ENCODE measurements at regions not wholly inside any gene's neighbourhood (a gene's known extent, or its start where the extent isn't known, plus 50 kb on each side); places are given as distances from the start of the nearest gene placed in this dataset.

GRCh38 chr5:21694567-21694966, 1158.6 kb downstream of the CDH12 start:
- no peaks in the 10 kb centered on the region for H3K9me3 ChIP-seq (ENCODE audit: insufficient read depth, low read length, severe bottlenecking)
- no peaks in the 10 kb centered on the region for H3K36me3 ChIP-seq (ENCODE audit: insufficient read depth, low read length)
- no peak overlapping the region for H3K9ac ChIP-seq (ENCODE audit: low read depth, low read length)
- no peak overlapping the region for H3K4me3 ChIP-seq (ENCODE audit: low read depth in 1 of 2, low read length in 2 of 2)
- no peak for ATAC-seq (ENCODE audit: insufficient read depth, low read depth)
- no peak overlapping the region for H2AFZ ChIP-seq (ENCODE audit: low read depth, low read length)
- no peaks in the 10 kb centered on the region for H3K27me3 ChIP-seq (ENCODE audit: insufficient read depth, low read length, poor library complexity)
- H3K4me2 ChIP-seq (ENCODE audit: insufficient read depth, low read length) = no peak overlapping the region
- H3K27ac ChIP-seq (ENCODE audit: low read length) = no peak overlapping the region
- H3K4me1 ChIP-seq (ENCODE audit: insufficient read depth, low read length) = no peaks in the 10 kb centered on the region
- no peak for DNase-seq
- TF ChIP-seq EZH2 (IDR thresholded peaks at IDR 0.05; ENCODE audit: borderline replicate concordance, low read depth, low read length, severe bottlenecking) = no peak
- H3K79me2 ChIP-seq (ENCODE audit: insufficient read depth, low read length) = no peaks in the 10 kb centered on the region
- no peaks in the 10 kb centered on the region for H4K20me1 ChIP-seq (ENCODE audit: insufficient read depth, low read length)

- Histone ChIP-seq H3K9me3 (ENCODE audit: insufficient read depth, low read length, severe bottlenecking) (no peaks in the 10 kb centered on the region), H3K9ac (ENCODE audit: low read depth, low read length) (no peak overlapping the region), H2AFZ (ENCODE audit: low read depth, low read length) (no peak overlapping the region), H3K27ac (ENCODE audit: low read length) (no peak overlapping the region), H3K4me1 (ENCODE audit: insufficient read depth, low read length) (no peaks in the 10 kb centered on the region), H3K79me2 (ENCODE audit: insufficient read depth, low read length) (no peaks in the 10 kb centered on the region), H3K4me2 (ENCODE audit: insufficient read depth, low read length) (no peak overlapping the region), H3K4me3 (ENCODE audit: low read depth in 1 of 2, low read length in 2 of 2) (no peak overlapping the region), H4K20me1 (ENCODE audit: insufficient read depth, low read length) (no peaks in the 10 kb centered on the region), H3K27me3 (ENCODE audit: insufficient read depth, low read length, poor library complexity) (no peaks in the 10 kb centered on the region), H3K36me3 (ENCODE audit: insufficient read depth, low read length) (no peaks in the 10 kb centered on the region)
- DNase-seq (no peak), ATAC-seq (ENCODE audit: insufficient read depth, low read depth) (no peak)
- no peak for TF ChIP-seq CTCF (IDR thresholded peaks at IDR 0.05; ENCODE audit: borderline replicate concordance, extremely low read depth, low read length, poor library complexity, severe bottlenecking)
- no peak for TF ChIP-seq EZH2 (IDR thresholded peaks at IDR 0.05; ENCODE audit: borderline replicate concordance, low read depth, low read length, severe bottlenecking)
Observed at GRCh38 chr5:21693591-21693990, 1159.6 kb downstream of the CDH12 start.

GRCh38 chr5:21689587-21689986, 1163.6 kb downstream of the CDH12 start:
- no peak overlapping the region for H2AFZ ChIP-seq (ENCODE audit: low read depth, low read length)
- H3K4me2 ChIP-seq (ENCODE audit: insufficient read depth, low read length) = no peak overlapping the region
- H3K9me3 ChIP-seq (ENCODE audit: insufficient read depth, low read length, severe bottlenecking) = no peaks in the 10 kb centered on the region
- no peaks in the 10 kb centered on the region for H3K27me3 ChIP-seq (ENCODE audit: insufficient read depth, low read length, poor library complexity)
- no peak overlapping the region for H3K27ac ChIP-seq (ENCODE audit: low read length)
- TF ChIP-seq CTCF (IDR thresholded peaks at IDR 0.05; ENCODE audit: borderline replicate concordance, extremely low read depth, low read length, poor library complexity, severe bottlenecking) (no peak), EZH2 (IDR thresholded peaks at IDR 0.05; ENCODE audit: borderline replicate concordance, low read depth, low read length, severe bottlenecking) (no peak)
- no peaks in the 10 kb centered on the region for H4K20me1 ChIP-seq (ENCODE audit: insufficient read depth, low read length)
- H3K4me1 ChIP-seq (ENCODE audit: insufficient read depth, low read length) = no peaks in the 10 kb centered on the region
- no peak overlapping the region for H3K4me3 ChIP-seq (ENCODE audit: low read depth in 1 of 2, low read length in 2 of 2)
- H3K9ac ChIP-seq (ENCODE audit: low read depth, low read length) = no peak overlapping the region
- no peak for DNase-seq
- no peaks in the 10 kb centered on the region for H3K36me3 ChIP-seq (ENCODE audit: insufficient read depth, low read length)
- no peaks in the 10 kb centered on the region for H3K79me2 ChIP-seq (ENCODE audit: insufficient read depth, low read length)
- ATAC-seq (ENCODE audit: insufficient read depth, low read depth) = no peak

- no peak overlapping the region for H3K4me2 ChIP-seq (ENCODE audit: insufficient read depth, low read length)
- no peaks in the 10 kb centered on the region for H3K27me3 ChIP-seq (ENCODE audit: insufficient read depth, low read length, poor library complexity)
- H2AFZ ChIP-seq (ENCODE audit: low read depth, low read length) = no peak overlapping the region
- H3K4me3 ChIP-seq (ENCODE audit: low read depth in 1 of 2, low read length in 2 of 2) = no peak overlapping the region
- no peak for ATAC-seq (ENCODE audit: insufficient read depth, low read depth)
- no peaks in the 10 kb centered on the region for H3K79me2 ChIP-seq (ENCODE audit: insufficient read depth, low read length)
- H3K9ac ChIP-seq (ENCODE audit: low read depth, low read length) = no peak overlapping the region
- no peak for TF ChIP-seq EZH2 (IDR thresholded peaks at IDR 0.05; ENCODE audit: borderline replicate concordance, low read depth, low read length, severe bottlenecking)
- no peak for TF ChIP-seq CTCF (IDR thresholded peaks at IDR 0.05; ENCODE audit: borderline replicate concordance, extremely low read depth, low read length, poor library complexity, severe bottlenecking)
- H3K27ac ChIP-seq (ENCODE audit: low read length) = no peak overlapping the region
- no peaks in the 10 kb centered on the region for H4K20me1 ChIP-seq (ENCODE audit: insufficient read depth, low read length)
- H3K36me3 ChIP-seq (ENCODE audit: insufficient read depth, low read length) = no peaks in the 10 kb centered on the region
- H3K4me1 ChIP-seq (ENCODE audit: insufficient read depth, low read length) = no peaks in the 10 kb centered on the region
- DNase-seq = no peak
- H3K9me3 ChIP-seq (ENCODE audit: insufficient read depth, low read length, severe bottlenecking) = no peaks in the 10 kb centered on the region
Observed at GRCh38 chr5:21688655-21689054, 1164.5 kb downstream of the CDH12 start.

All from DND-41 (cell line).